ENCODE measurements at regions not wholly inside any gene's neighbourhood (a gene's known extent, or its start where the extent isn't known, plus 50 kb on each side); places are given as distances from the start of the nearest gene placed in this dataset.

- WGBS, 4 donors: 65 to 85% (median 73%) methylated on average over 3 of the region's 3 CpGs
- H3K36me3 ChIP-seq (replicated peaks in 1 of 2): no peaks in the 10 kb centered on the region
- H3K4me1 ChIP-seq (replicated peaks in 1 of 2): no peaks in the 10 kb centered on the region
- no peak for DNase-seq
- TF ChIP-seq POLR2A (IDR thresholded peaks at IDR 0.05) (no peak), CTCF (IDR thresholded peaks at IDR 0.05) (no peak)
- no peaks in the 10 kb centered on the region for H3K9me3 ChIP-seq (replicated peaks in 1 of 3)
- H3K27me3 ChIP-seq: no peaks in the 10 kb centered on the region
- H3K4me3 ChIP-seq: no peak overlapping the region
- H3K27ac ChIP-seq: no peak overlapping the region
- intact Hi-C loops (cut with DNase I): no loop called here
Observed at GRCh38 chr1:79852004-79852403, 845.5 kb upstream of the ADGRL4 start.

DNA sequence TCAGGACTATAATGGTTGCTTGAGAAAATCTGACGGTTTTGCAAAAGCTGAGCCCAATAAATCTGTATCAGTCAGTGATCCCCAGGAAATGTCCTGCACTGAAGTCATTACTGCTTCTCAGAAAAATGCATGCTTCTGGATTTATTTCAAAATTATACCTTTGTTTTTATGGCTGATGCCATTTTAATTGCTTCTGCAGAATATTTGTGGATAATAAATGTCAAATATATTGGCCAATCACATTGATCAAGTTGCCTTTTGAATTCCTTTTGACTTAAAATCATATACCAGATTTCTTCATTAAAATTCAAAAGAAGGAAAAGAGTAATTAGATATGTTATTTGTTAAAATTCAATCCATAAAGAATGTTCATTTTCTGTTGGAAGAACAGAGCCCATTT is 842.9 kb upstream of the ADGRL4 start:
- no peak for TF ChIP-seq CTCF (IDR thresholded peaks at IDR 0.05)
- TF ChIP-seq POLR2A (IDR thresholded peaks at IDR 0.05): no peak
- intact Hi-C loops (cut with DNase I): no loop called here
- 78 to 87% (median 79%) methylated on average over 1 of the region's 1 CpG for WGBS, 4 donors
- Histone ChIP-seq H3K4me1 (replicated peaks in 1 of 2) (no peaks in the 10 kb centered on the region), H3K36me3 (replicated peaks in 1 of 2) (no peaks in the 10 kb centered on the region), H3K4me3 (no peak overlapping the region), H3K27ac (no peak overlapping the region), H3K27me3 (no peaks in the 10 kb centered on the region), H3K9me3 (replicated peaks in 1 of 3) (no peaks in the 10 kb centered on the region)
- no peak for DNase-seq

DNA sequence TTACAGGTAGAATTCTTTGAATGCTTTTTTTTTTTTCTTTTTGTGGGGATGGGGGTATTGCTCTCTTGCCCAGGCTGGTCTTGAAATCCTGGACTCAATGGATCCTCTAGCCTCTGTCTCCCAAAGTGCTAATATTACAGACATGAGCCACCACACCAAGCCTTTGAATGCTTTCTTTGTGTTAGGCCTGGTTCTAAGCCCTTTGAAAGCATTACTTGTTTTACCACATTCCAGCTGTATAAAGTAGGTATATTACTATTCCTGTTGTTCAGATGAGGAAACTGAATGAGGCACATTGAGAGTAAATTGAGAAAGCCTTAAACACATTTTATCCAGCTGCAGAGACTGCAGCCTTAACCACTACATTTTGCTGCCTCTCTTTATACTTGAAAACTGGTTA is 841.8 kb upstream of the ADGRL4 start:
- intact Hi-C loops (cut with DNase I): no loop called here
- H3K36me3 ChIP-seq (replicated peaks in 1 of 2): no peaks in the 10 kb centered on the region
- H3K9me3 ChIP-seq (replicated peaks in 1 of 3): no peaks in the 10 kb centered on the region
- H3K27ac ChIP-seq: no peak overlapping the region
- no peak for DNase-seq
- H3K27me3 ChIP-seq: no peaks in the 10 kb centered on the region
- no peak for TF ChIP-seq POLR2A (IDR thresholded peaks at IDR 0.05)
- TF ChIP-seq CTCF (IDR thresholded peaks at IDR 0.05): no peak
- H3K4me1 ChIP-seq (replicated peaks in 1 of 2): no peaks in the 10 kb centered on the region
- H3K4me3 ChIP-seq: no peak overlapping the region

GRCh38 chr1:79847700-79848099 is 841.2 kb upstream of the ADGRL4 start:
- no peak for DNase-seq
- Histone ChIP-seq H3K4me3 (no peak overlapping the region), H3K4me1 (replicated peaks in 1 of 2) (no peaks in the 10 kb centered on the region), H3K27me3 (no peaks in the 10 kb centered on the region), H3K36me3 (replicated peaks in 1 of 2) (no peaks in the 10 kb centered on the region), H3K9me3 (replicated peaks in 1 of 3) (no peaks in the 10 kb centered on the region), H3K27ac (no peak overlapping the region)
- no peak for TF ChIP-seq POLR2A (IDR thresholded peaks at IDR 0.05)
- no peak for TF ChIP-seq CTCF (IDR thresholded peaks at IDR 0.05)
- intact Hi-C loops (cut with DNase I): no loop called here
- WGBS, 4 donors: 45 to 71% (median 47%) methylated on average over 5 of the region's 5 CpGs

Data from adrenal gland (tissue), 9 donors.